ENCODE measurements at regions not wholly inside any gene's neighbourhood (a gene's known extent, or its start where the extent isn't known, plus 50 kb on each side); places are given as distances from the start of the nearest gene placed in this dataset.

GRCh38 chr2:128497461-128497860 lies 178.8 kb upstream of the HS6ST1 start:
- H3K4me3 ChIP-seq = no peak overlapping the region
- DNase-seq = peak; percentile 9
- intact Hi-C loops (cut with DNase I; ENCODE audit: low total_unique reads) = no loop called here
- WGBS, 2 donors = 97 to 100% methylated on average over 5 of the region's 5 CpGs
- H3K27me3 ChIP-seq = no peaks in the 10 kb centered on the region
- TF ChIP-seq CTCF (IDR thresholded peaks at IDR 0.05) (no peak), POLR2A (IDR thresholded peaks at IDR 0.05) (no peak)
- no peaks in the 10 kb centered on the region for H3K9me3 ChIP-seq
- H3K4me1 ChIP-seq = peaks cover 36% of the 10 kb centered on the region
- no peak overlapping the region for H3K27ac ChIP-seq
- no peaks in the 10 kb centered on the region for H3K36me3 ChIP-seq (ENCODE audit: low read depth, missing control alignments)

- no peaks in the 10 kb centered on the region for H3K27me3 ChIP-seq
- 83 to 87% methylated on average over 8 of the region's 8 CpGs for WGBS, 2 donors
- H3K4me1 ChIP-seq = peaks cover 34% of the 10 kb centered on the region
- intact Hi-C loops (cut with DNase I; ENCODE audit: low total_unique reads) = no loop called here
- H3K9me3 ChIP-seq = no peaks in the 10 kb centered on the region
- DNase-seq = peak; percentile 12
- TF ChIP-seq CTCF (IDR thresholded peaks at IDR 0.05) = no peak
- no peak for TF ChIP-seq POLR2A (IDR thresholded peaks at IDR 0.05)
- H3K36me3 ChIP-seq (ENCODE audit: low read depth, missing control alignments) = no peaks in the 10 kb centered on the region
- H3K4me3 ChIP-seq = no peak overlapping the region
- no peak overlapping the region for H3K27ac ChIP-seq
These were observed 179.4 kb upstream of the HS6ST1 start for GRCh38 chr2:128498086-128498485.

GRCh38 chr2:128498589-128498988 lies 179.9 kb upstream of the HS6ST1 start:
- Histone ChIP-seq H3K36me3 (ENCODE audit: low read depth, missing control alignments) (no peaks in the 10 kb centered on the region), H3K4me3 (no peak overlapping the region), H3K27ac (no peak overlapping the region), H3K9me3 (no peaks in the 10 kb centered on the region), H3K27me3 (no peaks in the 10 kb centered on the region), H3K4me1 (peaks cover 32% of the 10 kb centered on the region)
- no peak for TF ChIP-seq POLR2A (IDR thresholded peaks at IDR 0.05)
- no peak for TF ChIP-seq CTCF (IDR thresholded peaks at IDR 0.05)
- DNase-seq = peak; percentile 16
- WGBS, 2 donors = 55 to 68% methylated on average over 5 of the region's 5 CpGs
- intact Hi-C loops (cut with DNase I; ENCODE audit: low total_unique reads) = no loop called here

- Histone ChIP-seq H3K36me3 (ENCODE audit: low read depth, missing control alignments) (no peaks in the 10 kb centered on the region), H3K27ac (no peak overlapping the region), H3K9me3 (no peaks in the 10 kb centered on the region), H3K4me1 (peaks cover 29% of the 10 kb centered on the region), H3K27me3 (no peaks in the 10 kb centered on the region), H3K4me3 (no peak overlapping the region)
- intact Hi-C loops (cut with DNase I; ENCODE audit: low total_unique reads) = no loop called here
- peak; percentile 7 for DNase-seq
- WGBS, 2 donors = 95 to 96% methylated on average over 17 of the region's 17 CpGs
- TF ChIP-seq CTCF (IDR thresholded peaks at IDR 0.05) (no peak), POLR2A (IDR thresholded peaks at IDR 0.05) (no peak)
These were observed 180.9 kb upstream of the HS6ST1 start for GRCh38 chr2:128499367-128500137.

Data from testis (tissue), 2 donors.